WTC11 (cell line): ENCODE measurements at regions not wholly inside any gene's neighbourhood (a gene's known extent, or its start where the extent isn't known, plus 50 kb on each side); places are given as distances from the start of the nearest gene placed in this dataset.

Experiments used
- ATAC-seq: fragments of 200-7000 bp; cut with Tn5 transposase; 2 replicates; pipeline ENCODE4 v1.10.0; 2021; ENCODE audit warnings: mild to moderate bottlenecking, moderate library complexity
- CTCF ChIA-PET: fragments of 300-600 bp; sonication (Branson Sonifier 250); formaldehyde crosslinking; loops from one replicate; lab custom pipeline; 2021; ENCODE audit warnings: antibody characterized with exemption; lab: Charles Lee
- POLR2A ChIA-PET: fragments of 350-600 bp; sonication (Branson Sonifier 250); formaldehyde crosslinking; loops from one replicate; lab custom pipeline; 2021; ENCODE audit warnings: antibody characterized with exemption; lab: Charles Lee
- DNase-seq: peaks from one replicate; pipeline ENCODE4 v3.0.0; 2021; ENCODE audit warnings: low spot score
- H3K27ac Mint-ChIP-seq: 2 replicates; pipeline ENCODE4 v1.8.0; 2021; ENCODE audit warnings: mixed read lengths
- H3K27me3 Mint-ChIP-seq: 2 replicates; pipeline ENCODE4 v1.8.0; 2021; ENCODE audit warnings: low read depth, mild to moderate bottlenecking, moderate library complexity, mixed read lengths
- H3K36me3 Mint-ChIP-seq: 2 replicates; pipeline ENCODE4 v1.8.0; 2021; ENCODE audit warnings: mixed read lengths
- H3K4me1 Mint-ChIP-seq: 2 replicates; pipeline ENCODE4 v1.8.0; 2022; ENCODE audit warnings: mixed read lengths
- H3K4me3 Mint-ChIP-seq: 2 replicates; pipeline ENCODE4 v1.8.0; 2021; ENCODE audit warnings: mild to moderate bottlenecking, moderate library complexity, mixed read lengths
- H3K9me3 Mint-ChIP-seq: 2 replicates; pipeline ENCODE4 v1.8.0; 2021; ENCODE audit warnings: mixed read lengths
- ATF1 ChIP-seq: sonication (generic); formaldehyde crosslinking; IDR thresholded peaks from 2 replicates; pipeline ENCODE4 v1.8.1; 2023; ENCODE audit warnings: mild to moderate bottlenecking, moderate library complexity, missing genetic modification reagents
- CREB1 ChIP-seq: sonication (generic); formaldehyde crosslinking; IDR thresholded peaks from 2 replicates; pipeline ENCODE4 v1.8.0; 2023; ENCODE audit warnings: mild to moderate bottlenecking, missing genetic modification reagents
- FOXJ3 ChIP-seq: sonication (generic); formaldehyde crosslinking; IDR thresholded peaks from 2 replicates; pipeline ENCODE4 v1.9.0; 2021; ENCODE audit warnings: missing genetic modification reagents, mild to moderate bottlenecking, borderline replicate concordance
- MXD4 ChIP-seq: fragments of 250-450 bp; sonication (Bioruptor Pico); IDR thresholded peaks from 2 replicates; pipeline ENCODE4 v1.8.0; 2021; ENCODE audit warnings: mild to moderate bottlenecking, moderate library complexity, borderline replicate concordance
- NR1H2 ChIP-seq: sonication (generic); formaldehyde crosslinking; IDR thresholded peaks from 2 replicates; pipeline ENCODE4 v1.9.0; 2021; ENCODE audit warnings: mild to moderate bottlenecking, moderate library complexity, missing genetic modification reagents
- RELA ChIP-seq: sonication (generic); formaldehyde crosslinking; IDR thresholded peaks from 2 replicates; pipeline ENCODE4 v1.8.1; 2022; ENCODE audit warnings: missing genetic modification reagents, mild to moderate bottlenecking, borderline replicate concordance
- SMAD4 ChIP-seq: sonication (generic); formaldehyde crosslinking; IDR thresholded peaks from 2 replicates; pipeline ENCODE4 v1.8.0; 2022; ENCODE audit warnings: mild to moderate bottlenecking, missing genetic modification reagents
- TEAD1 ChIP-seq: sonication (generic); formaldehyde crosslinking; IDR thresholded peaks from 2 replicates; pipeline ENCODE4 v1.8.0; 2022; ENCODE audit warnings: mild to moderate bottlenecking, missing genetic modification reagents
- ZNF232 ChIP-seq: sonication (generic); formaldehyde crosslinking; IDR thresholded peaks from 2 replicates; pipeline ENCODE4 v1.8.0; 2022; ENCODE audit warnings: mild to moderate bottlenecking, missing genetic modification reagents
- TF ChIP-seq, protein P1 (sequence below): sonication (generic); formaldehyde crosslinking; conservative IDR thresholded peaks from 2 replicates; pipeline ENCODE4 v1.8.1; 2022; ENCODE audit warnings: mild to moderate bottlenecking, missing genetic modification reagents
- TF ChIP-seq, protein P2 (sequence below): sonication (generic); formaldehyde crosslinking; IDR thresholded peaks from 2 replicates; pipeline ENCODE4 v1.8.0; 2023; ENCODE audit warnings: missing genetic modification reagents, mild to moderate bottlenecking, borderline replicate concordance
- TF ChIP-seq, protein P3 (sequence below): sonication (generic); formaldehyde crosslinking; IDR thresholded peaks from 2 replicates; pipeline ENCODE4 v1.8.1; 2023; ENCODE audit warnings: mild to moderate bottlenecking, missing genetic modification reagents, moderate library complexity
- TF ChIP-seq, protein P4 (sequence below): fragments of 250-450 bp; sonication (Bioruptor Pico); IDR thresholded peaks from 2 replicates; pipeline ENCODE4 v1.9.0; 2021; ENCODE audit warnings: mild to moderate bottlenecking
- TF ChIP-seq, protein P5 (sequence below): sonication (generic); formaldehyde crosslinking; IDR thresholded peaks from 2 replicates; pipeline ENCODE4 v1.8.1; 2022; ENCODE audit warnings: low read depth, missing genetic modification reagents, borderline replicate concordance
- TF ChIP-seq, protein P6 (sequence below): sonication (generic); formaldehyde crosslinking; IDR thresholded peaks from 2 replicates; pipeline ENCODE4 v1.8.1; 2022; ENCODE audit warnings: missing genetic modification reagents, borderline replicate concordance
- TF ChIP-seq, protein P7 (sequence below): fragments of 200-600 bp; IDR thresholded peaks from 2 replicates; pipeline ENCODE4 v1.8.0; 2022; ENCODE audit warnings: antibody characterized with exemption
- TF ChIP-seq, protein P8 (sequence below): sonication (generic); formaldehyde crosslinking; IDR thresholded peaks from 2 replicates; pipeline ENCODE4 v1.8.0; 2022; ENCODE audit warnings: mild to moderate bottlenecking, missing genetic modification reagents

DNA sequence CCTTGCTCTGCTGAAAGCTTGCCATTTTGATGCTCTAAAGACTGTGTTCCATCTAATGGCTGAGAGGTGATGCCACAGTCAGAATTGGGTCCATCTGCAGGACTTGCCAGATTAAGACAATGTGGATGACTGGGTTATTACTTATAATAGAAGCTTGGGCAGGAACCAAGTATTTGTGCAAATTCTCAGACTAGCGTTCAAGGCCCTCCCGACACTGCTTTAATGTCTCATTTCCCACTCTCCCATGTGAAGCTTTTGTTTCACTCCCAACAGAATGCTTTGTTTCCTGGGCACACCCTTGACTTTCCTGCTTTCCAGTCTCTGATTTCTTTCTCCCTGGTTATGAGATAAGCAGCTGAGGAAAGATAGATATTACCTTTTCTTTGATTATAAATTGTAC is 215.8 kb downstream of the KCNS3 start:
- no peak overlapping the region for H3K4me3 Mint-ChIP-seq
- no peak for ATAC-seq
- TF ChIP-seq SMAD4 (CRISPR knock-in tag) (no peak), TEAD1 (no peak), MXD4 (CRISPR knock-in tag) (no peak)
- TF ChIP-seq, protein P1, sequence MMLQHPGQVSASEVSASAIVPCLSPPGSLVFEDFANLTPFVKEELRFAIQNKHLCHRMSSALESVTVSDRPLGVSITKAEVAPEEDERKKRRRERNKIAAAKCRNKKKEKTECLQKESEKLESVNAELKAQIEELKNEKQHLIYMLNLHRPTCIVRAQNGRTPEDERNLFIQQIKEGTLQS (CRISPR knock-in tag), result no peak
- TF ChIP-seq, protein P2, sequence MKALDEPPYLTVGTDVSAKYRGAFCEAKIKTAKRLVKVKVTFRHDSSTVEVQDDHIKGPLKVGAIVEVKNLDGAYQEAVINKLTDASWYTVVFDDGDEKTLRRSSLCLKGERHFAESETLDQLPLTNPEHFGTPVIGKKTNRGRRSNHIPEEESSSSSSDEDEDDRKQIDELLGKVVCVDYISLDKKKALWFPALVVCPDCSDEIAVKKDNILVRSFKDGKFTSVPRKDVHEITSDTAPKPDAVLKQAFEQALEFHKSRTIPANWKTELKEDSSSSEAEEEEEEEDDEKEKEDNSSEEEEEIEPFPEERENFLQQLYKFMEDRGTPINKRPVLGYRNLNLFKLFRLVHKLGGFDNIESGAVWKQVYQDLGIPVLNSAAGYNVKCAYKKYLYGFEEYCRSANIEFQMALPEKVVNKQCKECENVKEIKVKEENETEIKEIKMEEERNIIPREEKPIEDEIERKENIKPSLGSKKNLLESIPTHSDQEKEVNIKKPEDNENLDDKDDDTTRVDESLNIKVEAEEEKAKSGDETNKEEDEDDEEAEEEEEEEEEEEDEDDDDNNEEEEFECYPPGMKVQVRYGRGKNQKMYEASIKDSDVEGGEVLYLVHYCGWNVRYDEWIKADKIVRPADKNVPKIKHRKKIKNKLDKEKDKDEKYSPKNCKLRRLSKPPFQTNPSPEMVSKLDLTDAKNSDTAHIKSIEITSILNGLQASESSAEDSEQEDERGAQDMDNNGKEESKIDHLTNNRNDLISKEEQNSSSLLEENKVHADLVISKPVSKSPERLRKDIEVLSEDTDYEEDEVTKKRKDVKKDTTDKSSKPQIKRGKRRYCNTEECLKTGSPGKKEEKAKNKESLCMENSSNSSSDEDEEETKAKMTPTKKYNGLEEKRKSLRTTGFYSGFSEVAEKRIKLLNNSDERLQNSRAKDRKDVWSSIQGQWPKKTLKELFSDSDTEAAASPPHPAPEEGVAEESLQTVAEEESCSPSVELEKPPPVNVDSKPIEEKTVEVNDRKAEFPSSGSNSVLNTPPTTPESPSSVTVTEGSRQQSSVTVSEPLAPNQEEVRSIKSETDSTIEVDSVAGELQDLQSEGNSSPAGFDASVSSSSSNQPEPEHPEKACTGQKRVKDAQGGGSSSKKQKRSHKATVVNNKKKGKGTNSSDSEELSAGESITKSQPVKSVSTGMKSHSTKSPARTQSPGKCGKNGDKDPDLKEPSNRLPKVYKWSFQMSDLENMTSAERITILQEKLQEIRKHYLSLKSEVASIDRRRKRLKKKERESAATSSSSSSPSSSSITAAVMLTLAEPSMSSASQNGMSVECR, result no peak
- TF ChIP-seq, protein P3, sequence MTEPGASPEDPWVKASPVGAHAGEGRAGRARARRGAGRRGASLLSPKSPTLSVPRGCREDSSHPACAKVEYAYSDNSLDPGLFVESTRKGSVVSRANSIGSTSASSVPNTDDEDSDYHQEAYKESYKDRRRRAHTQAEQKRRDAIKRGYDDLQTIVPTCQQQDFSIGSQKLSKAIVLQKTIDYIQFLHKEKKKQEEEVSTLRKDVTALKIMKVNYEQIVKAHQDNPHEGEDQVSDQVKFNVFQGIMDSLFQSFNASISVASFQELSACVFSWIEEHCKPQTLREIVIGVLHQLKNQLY (CRISPR knock-in tag), result no peak
- TF ChIP-seq, protein P4, sequence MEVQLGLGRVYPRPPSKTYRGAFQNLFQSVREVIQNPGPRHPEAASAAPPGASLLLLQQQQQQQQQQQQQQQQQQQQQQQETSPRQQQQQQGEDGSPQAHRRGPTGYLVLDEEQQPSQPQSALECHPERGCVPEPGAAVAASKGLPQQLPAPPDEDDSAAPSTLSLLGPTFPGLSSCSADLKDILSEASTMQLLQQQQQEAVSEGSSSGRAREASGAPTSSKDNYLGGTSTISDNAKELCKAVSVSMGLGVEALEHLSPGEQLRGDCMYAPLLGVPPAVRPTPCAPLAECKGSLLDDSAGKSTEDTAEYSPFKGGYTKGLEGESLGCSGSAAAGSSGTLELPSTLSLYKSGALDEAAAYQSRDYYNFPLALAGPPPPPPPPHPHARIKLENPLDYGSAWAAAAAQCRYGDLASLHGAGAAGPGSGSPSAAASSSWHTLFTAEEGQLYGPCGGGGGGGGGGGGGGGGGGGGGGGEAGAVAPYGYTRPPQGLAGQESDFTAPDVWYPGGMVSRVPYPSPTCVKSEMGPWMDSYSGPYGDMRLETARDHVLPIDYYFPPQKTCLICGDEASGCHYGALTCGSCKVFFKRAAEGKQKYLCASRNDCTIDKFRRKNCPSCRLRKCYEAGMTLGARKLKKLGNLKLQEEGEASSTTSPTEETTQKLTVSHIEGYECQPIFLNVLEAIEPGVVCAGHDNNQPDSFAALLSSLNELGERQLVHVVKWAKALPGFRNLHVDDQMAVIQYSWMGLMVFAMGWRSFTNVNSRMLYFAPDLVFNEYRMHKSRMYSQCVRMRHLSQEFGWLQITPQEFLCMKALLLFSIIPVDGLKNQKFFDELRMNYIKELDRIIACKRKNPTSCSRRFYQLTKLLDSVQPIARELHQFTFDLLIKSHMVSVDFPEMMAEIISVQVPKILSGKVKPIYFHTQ (CRISPR knock-in tag), result no peak
- no peak overlapping the region for H3K27ac Mint-ChIP-seq
- 0 out of 2 replicates have a peak, but pooled peaks cover 3% of the 10 kb centered on the region for H3K4me1 Mint-ChIP-seq
- POLR2A ChIA-PET, result no interaction called here
- H3K9me3 Mint-ChIP-seq, result no peaks in the 10 kb centered on the region; the same call in 1 of the 2 replicates
- H3K27me3 Mint-ChIP-seq, result no peaks in the 10 kb centered on the region; the same call in 1 of the 2 replicates
- H3K36me3 Mint-ChIP-seq, result no peaks in the 10 kb centered on the region
- DNase-seq, result no peak
- CTCF ChIA-PET, result no interaction called here

DNA sequence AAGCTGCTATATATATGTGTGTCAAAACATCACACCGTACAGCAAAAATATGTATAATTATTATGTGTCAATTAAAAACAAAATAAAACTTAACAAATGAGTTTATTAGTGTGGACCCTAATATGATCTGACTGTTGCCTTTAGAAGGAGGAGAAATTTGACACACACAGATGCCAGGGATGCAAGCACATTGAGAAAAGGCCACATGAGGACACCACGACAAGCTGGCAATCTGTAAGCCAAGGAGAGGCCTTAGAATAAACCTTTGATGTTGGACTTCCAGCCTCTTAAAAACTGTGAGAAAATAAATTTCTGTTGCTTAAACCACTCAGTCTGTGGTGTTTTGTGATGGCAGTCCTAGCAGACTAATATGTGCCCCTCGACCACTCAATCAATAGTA is 214.7 kb downstream of the KCNS3 start:
- Mint-ChIP-seq H3K4me3 (no peak overlapping the region), H3K36me3 (no peaks in the 10 kb centered on the region), H3K4me1 (0 out of 2 replicates have a peak, but pooled peaks cover 3% of the 10 kb centered on the region), H3K9me3 (no peaks in the 10 kb centered on the region; the same call in 1 of the 2 replicates), H3K27ac (no peak overlapping the region), H3K27me3 (no peaks in the 10 kb centered on the region; the same call in 1 of the 2 replicates)
- ChIA-PET POLR2A (no interaction called here), CTCF (no interaction called here)
- ATAC-seq (no peak), DNase-seq (no peak)
- TF ChIP-seq, protein P5, sequence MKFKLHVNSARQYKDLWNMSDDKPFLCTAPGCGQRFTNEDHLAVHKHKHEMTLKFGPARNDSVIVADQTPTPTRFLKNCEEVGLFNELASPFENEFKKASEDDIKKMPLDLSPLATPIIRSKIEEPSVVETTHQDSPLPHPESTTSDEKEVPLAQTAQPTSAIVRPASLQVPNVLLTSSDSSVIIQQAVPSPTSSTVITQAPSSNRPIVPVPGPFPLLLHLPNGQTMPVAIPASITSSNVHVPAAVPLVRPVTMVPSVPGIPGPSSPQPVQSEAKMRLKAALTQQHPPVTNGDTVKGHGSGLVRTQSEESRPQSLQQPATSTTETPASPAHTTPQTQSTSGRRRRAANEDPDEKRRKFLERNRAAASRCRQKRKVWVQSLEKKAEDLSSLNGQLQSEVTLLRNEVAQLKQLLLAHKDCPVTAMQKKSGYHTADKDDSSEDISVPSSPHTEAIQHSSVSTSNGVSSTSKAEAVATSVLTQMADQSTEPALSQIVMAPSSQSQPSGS (CRISPR knock-in tag), result no peak
- no peak for TF ChIP-seq CREB1 (CRISPR knock-in tag)
- no peak for TF ChIP-seq FOXJ3 (CRISPR knock-in tag)
- no peak for TF ChIP-seq ZNF232
- TF ChIP-seq, protein P6, sequence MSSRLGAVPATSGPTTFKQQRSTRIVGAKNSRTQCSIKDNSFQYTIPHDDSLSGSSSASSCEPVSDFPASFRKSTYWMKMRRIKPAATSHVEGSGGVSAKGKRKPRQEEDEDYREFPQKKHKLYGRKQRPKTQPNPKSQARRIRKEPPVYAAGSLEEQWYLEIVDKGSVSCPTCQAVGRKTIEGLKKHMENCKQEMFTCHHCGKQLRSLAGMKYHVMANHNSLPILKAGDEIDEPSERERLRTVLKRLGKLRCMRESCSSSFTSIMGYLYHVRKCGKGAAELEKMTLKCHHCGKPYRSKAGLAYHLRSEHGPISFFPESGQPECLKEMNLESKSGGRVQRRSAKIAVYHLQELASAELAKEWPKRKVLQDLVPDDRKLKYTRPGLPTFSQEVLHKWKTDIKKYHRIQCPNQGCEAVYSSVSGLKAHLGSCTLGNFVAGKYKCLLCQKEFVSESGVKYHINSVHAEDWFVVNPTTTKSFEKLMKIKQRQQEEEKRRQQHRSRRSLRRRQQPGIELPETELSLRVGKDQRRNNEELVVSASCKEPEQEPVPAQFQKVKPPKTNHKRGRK (CRISPR knock-in tag), result no peak
- TF ChIP-seq ATF1, result no peak
- no peak for TF ChIP-seq RELA (CRISPR knock-in tag)
- TF ChIP-seq, protein P7, sequence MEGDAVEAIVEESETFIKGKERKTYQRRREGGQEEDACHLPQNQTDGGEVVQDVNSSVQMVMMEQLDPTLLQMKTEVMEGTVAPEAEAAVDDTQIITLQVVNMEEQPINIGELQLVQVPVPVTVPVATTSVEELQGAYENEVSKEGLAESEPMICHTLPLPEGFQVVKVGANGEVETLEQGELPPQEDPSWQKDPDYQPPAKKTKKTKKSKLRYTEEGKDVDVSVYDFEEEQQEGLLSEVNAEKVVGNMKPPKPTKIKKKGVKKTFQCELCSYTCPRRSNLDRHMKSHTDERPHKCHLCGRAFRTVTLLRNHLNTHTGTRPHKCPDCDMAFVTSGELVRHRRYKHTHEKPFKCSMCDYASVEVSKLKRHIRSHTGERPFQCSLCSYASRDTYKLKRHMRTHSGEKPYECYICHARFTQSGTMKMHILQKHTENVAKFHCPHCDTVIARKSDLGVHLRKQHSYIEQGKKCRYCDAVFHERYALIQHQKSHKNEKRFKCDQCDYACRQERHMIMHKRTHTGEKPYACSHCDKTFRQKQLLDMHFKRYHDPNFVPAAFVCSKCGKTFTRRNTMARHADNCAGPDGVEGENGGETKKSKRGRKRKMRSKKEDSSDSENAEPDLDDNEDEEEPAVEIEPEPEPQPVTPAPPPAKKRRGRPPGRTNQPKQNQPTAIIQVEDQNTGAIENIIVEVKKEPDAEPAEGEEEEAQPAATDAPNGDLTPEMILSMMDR, result no peak
- no peak for TF ChIP-seq NR1H2 (CRISPR knock-in tag)
- TF ChIP-seq, protein P8, sequence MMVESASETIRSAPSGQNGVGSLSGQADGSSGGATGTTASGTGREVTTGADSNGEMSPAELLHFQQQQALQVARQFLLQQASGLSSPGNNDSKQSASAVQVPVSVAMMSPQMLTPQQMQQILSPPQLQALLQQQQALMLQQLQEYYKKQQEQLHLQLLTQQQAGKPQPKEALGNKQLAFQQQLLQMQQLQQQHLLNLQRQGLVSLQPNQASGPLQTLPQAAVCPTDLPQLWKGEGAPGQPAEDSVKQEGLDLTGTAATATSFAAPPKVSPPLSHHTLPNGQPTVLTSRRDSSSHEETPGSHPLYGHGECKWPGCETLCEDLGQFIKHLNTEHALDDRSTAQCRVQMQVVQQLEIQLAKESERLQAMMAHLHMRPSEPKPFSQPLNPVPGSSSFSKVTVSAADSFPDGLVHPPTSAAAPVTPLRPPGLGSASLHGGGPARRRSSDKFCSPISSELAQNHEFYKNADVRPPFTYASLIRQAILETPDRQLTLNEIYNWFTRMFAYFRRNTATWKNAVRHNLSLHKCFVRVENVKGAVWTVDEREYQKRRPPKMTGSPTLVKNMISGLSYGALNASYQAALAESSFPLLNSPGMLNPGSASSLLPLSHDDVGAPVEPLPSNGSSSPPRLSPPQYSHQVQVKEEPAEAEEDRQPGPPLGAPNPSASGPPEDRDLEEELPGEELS (CRISPR knock-in tag), result no peak
